HG03378 (cell line): ENCODE measurements at regions not wholly inside any gene's neighbourhood (a gene's known extent, or its start where the extent isn't known, plus 50 kb on each side); places are given as distances from the start of the nearest gene placed in this dataset.

ENCODE experiments used
- ATAC-seq: cut with Tn5 transposase; IDR thresholded peaks from one replicate; pipeline ENCODE4 v1.9.1; 2021; ENCODE audit warnings: mild to moderate bottlenecking, moderate library complexity; ENCODE audit not compliant: unreplicated experiment

DNA sequence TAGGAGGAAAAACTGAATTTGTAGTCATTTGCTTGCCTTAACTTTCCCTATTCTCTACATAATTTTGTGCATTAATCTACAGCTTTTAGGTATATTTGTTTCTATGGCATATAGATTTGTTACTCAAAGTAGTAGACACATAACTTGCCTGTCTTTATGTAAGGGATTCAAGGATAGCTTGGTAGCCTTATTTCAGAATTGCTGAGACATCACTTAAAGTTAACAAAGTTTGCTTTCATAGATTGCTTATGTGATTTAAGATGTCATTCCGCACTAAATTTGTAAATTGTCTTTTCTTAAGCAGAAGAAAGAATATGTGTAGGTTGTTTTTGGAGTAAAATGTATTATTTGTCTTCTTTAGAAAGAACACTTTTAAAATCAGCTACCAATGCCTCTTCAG lies 477.7 kb upstream of the NOVA1 start:
- ATAC-seq, result no peak

GRCh38 chr14:27077214-27077613 lies 479.4 kb upstream of the NOVA1 start:
- ATAC-seq, result no peak

GRCh38 chr14:27077710-27078109 lies 479.9 kb upstream of the NOVA1 start:
- no peak for ATAC-seq

- ATAC-seq, result no peak
Observed at GRCh38 chr14:27078191-27078590, 480.4 kb upstream of the NOVA1 start.

DNA sequence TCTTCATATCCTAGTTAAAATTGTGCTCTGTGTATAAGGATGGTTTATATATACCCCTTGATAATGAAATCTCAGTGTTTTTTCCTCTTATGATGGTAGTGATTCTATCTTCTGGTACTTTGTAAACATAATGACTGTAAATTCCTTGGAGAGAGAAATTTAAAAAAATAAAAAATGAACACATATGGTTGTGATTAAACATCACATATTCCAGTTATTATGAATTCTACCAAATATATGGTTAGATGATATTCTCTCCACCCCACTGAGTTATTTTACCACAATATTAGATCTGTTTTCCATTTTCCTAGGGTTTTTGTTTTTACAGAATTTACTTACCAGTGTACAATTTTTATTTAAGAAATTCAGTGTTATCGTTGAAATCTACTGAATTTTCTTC lies 481.9 kb upstream of the NOVA1 start:
- ATAC-seq, result no peak

DNA sequence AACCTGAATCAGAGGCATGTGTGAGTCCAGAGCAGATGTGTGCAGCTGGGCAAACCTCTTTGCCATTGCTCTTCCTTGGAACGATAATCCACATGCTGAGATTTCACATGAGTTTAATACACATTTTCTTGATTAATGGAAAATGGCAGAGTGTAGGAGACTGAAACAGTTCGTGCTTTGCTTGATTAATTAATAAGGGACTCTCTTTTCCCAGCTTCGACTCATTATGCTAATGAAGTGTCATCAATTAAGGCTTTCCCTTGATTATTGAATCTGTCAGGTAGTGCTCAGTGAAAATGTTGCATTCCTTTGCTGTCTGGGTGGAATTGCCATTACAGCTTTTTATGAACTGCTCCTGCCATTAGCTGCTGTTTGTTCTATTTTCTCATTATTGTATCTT lies 487.7 kb upstream of the NOVA1 start:
- ATAC-seq, result no peak

DNA sequence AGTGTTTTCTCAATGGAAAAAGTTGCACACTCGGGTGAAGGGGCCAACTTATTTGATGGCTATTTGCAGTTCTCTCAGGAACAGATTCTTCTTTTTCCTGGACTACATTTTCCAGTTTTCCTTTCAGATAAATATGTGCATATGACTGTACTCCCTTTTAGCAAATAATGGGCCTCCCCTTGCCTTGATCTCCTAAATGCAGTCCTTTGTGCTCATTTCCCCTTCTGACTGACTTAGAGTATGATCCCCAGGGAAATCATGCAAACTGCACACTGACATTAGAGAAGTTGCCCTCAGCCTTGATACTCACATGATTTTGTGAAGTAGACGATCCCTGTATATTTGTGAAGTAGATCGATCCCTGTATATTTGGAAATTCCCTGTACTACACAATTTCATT lies 492.9 kb upstream of the NOVA1 start:
- no peak for ATAC-seq

- ATAC-seq, result no peak
Observed at GRCh38 chr14:27091973-27092372, 494.1 kb upstream of the NOVA1 start.

DNA sequence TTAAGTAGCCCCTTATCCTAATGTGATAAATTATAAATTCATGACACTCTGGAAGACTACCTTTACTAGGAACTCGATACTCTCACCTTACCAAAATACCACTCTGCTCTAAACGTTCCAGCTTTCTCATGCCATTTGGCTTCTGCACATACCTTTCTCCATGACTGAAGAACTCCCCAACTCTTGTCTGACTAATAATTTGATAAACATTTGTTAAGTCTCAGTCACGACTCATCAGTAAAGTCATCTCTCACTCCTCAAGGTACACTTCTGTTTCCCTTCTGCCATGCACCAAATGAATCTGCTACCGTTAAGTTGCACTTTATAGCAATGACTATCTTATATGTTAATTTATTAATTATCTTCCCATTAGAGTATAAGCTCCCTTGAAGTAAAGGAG lies 498.3 kb upstream of the NOVA1 start:
- ATAC-seq, result no peak

GRCh38 chr14:27098451-27098850 lies 500.6 kb upstream of the NOVA1 start:
- no peak for ATAC-seq

GRCh38 chr14:27114180-27114579 lies 516.3 kb upstream of the NOVA1 start:
- no peak for ATAC-seq

DNA sequence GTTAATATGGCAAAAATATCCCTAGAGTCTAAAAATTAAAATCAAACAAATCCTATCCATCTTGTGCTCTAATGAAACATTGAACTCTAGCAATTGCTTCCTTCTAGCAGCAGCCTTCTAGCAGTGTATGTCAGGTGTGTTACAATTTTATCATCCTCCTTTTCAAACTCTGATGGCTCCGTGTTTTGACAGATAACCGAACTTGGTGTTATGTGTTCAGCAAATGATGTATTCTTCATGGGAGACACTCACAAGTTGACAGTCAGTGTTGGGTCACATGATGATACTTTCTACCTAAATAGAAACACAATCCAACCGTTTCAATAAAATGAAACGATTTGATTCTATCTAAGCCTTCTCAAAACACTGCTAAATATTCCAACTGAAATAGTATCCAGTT lies 525.3 kb upstream of the NOVA1 start:
- no peak for ATAC-seq

- ATAC-seq, result no peak
Observed at GRCh38 chr14:27127838-27128237, 530.0 kb upstream of the NOVA1 start.

- no peak for ATAC-seq
Observed at GRCh38 chr14:27134200-27134599, 536.4 kb upstream of the NOVA1 start.

DNA sequence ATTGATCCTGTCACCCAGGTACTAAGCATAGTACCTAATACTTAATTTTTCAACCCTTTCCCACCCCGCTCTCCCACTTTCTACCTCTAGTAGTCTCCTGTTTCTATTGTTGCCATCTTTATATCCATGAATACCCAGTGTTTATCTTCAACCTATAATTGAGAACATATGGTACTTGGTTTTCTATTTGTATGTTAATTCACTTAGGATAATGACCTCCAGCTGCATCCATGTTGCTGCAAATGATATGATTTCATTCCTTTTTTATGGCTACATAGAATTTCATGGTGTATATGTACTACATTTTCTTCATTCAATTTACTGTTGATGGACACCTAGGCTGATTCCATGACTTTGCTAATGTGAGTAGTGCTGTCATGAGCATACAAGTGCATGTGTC lies 547.3 kb upstream of the NOVA1 start:
- ATAC-seq, result no peak

DNA sequence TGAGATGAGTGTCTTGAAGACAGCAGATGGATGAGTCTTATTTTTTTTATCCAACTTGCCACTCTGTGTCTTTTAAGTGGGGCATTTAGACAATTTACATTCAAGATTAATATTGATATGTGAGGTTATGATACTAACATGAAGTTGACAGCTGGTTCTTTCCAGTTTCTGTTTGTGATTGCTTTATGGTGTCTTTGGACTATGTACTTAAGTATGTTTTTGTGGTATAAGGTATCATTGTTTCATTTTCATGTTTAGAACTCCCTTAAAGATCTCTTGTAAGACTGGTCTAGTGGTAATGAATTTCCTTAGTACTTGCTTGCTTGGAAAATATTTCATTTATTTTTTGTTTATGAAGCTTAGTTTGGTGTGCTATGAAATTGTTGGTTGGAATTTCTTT lies 550.3 kb upstream of the NOVA1 start:
- no peak for ATAC-seq

DNA sequence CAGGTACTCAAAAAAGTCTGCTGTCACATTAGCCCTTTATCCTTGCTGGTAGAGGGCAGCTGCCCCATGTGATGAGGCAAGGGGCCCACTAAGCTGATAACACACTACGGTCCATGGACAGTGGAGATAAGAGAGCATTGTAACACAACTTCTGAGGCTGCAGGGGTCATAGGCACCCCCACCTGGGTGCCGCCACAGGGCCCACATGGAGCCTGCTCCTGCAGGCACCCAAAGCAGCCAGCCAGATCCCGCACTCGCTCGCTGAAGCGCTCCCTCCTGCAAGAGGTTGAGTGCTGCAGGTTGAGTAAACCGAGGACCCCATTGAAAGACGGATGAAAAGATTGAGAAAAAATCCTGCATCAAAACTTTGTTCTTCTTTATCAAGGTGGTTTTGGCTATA lies 566.3 kb upstream of the NOVA1 start:
- no peak for ATAC-seq

- ATAC-seq, result no peak
Observed at GRCh38 chr14:27175489-27175888, 577.7 kb upstream of the NOVA1 start.

DNA sequence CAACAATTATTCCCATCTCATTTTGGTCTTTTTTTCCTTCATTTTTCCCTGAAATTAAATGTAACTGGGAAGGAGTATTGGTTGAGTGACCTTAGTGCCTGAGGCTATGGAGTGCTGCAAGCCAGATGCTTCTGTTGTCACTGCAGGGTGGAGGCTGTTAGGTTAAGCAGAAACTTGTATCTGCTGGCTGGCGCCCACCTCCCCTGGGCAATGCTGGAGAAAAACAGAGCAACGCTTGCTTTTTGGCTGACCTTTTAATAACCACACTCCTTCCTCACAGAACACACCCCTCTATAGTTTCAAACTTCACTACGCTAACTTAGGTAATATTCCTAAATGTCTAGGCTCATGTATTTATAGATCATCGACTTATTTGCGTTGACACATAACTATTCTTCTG lies 583.5 kb upstream of the NOVA1 start:
- ATAC-seq, result no peak

DNA sequence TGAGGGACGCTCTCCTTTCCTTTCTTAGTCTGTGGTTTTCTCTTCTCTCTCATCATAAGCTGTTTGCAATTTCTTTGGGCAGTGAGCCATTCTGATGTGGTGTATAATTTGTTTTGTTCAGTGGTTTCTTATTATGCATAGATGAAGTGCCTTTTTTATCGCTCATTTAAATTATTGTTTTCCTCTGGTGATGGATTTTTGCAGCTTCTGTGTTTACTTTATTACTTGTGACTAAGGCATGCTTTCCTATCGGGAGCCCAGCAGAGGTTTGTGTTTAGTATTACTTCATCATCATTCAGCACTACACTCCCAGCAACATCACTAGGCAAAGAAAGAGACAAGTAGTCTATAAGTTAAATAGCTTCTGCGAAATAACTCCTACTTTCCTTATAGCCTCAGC lies 586.6 kb upstream of the NOVA1 start:
- no peak for ATAC-seq

GRCh38 chr14:27186048-27186447 lies 588.2 kb upstream of the NOVA1 start:
- ATAC-seq, result no peak

GRCh38 chr14:27187136-27187535 lies 589.3 kb upstream of the NOVA1 start:
- ATAC-seq, result no peak

DNA sequence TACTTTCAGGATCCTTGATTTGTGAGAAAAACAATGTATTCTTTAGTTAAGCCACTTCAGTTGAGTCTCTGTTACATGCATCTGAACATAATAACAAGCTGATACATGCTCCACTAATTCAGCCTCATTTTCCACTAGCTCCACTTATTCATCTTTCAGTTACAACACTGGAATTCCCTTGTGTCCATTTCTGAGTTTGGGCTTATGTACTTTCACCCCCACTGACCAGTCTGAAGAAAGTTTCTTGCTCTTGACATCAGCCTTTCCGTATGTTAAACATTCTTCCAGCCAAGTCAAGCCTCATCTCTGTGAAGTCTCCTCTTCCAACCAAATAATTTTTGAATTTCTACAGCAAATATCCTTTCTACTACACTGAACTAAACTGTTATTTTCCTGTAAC lies 592.5 kb upstream of the NOVA1 start:
- ATAC-seq, result no peak

- ATAC-seq, result no peak
Observed at GRCh38 chr14:27199272-27199671, 601.4 kb upstream of the NOVA1 start.
